ENCODE measurements at regions not wholly inside any gene's neighbourhood (a gene's known extent, or its start where the extent isn't known, plus 50 kb on each side); places are given as distances from the start of the nearest gene placed in this dataset.
"Not testable (repeated sequence)": the region's sequence is repeated elsewhere in the genome, so short reads cannot be mapped to it uniquely, and the experiment has no call there.

- Histone ChIP-seq H3K36me3 (ENCODE audit: control insufficient read depth, insufficient read depth, low read length) (no peaks in the 10 kb centered on the region), H3K9me3 (ENCODE audit: control insufficient read depth in 2 of 2, low read length in 2 of 2) (no peaks in the 10 kb centered on the region), H3K27me3 (ENCODE audit: control insufficient read depth, insufficient read depth, low read length) (peaks cover 4% of the 10 kb centered on the region), H3K4me1 (ENCODE audit: control insufficient read depth, insufficient read depth, low read length, poor library complexity, severe bottlenecking) (no peaks in the 10 kb centered on the region), H3K27ac (ENCODE audit: insufficient read depth, low read length, poor library complexity, severe bottlenecking) (no peak overlapping the region), H3K4me3 (ENCODE audit: low read depth, low read length) (no peak overlapping the region)
- DNase-seq, result no peak
- H3K4me1 Mint-ChIP-seq, result no peaks in the 10 kb centered on the region
- no peak overlapping the region for H3K4me3 Mint-ChIP-seq
- no peaks in the 10 kb centered on the region for H3K36me3 Mint-ChIP-seq
- no peak for ATAC-seq (ENCODE audit: low read depth in 2 of 2)
- H3K27me3 Mint-ChIP-seq, result no peaks in the 10 kb centered on the region
- H3K9me3 Mint-ChIP-seq, result peaks cover 0 to 2% (median 0%) of the 10 kb centered on the region in 7 donors
- no peak overlapping the region for H3K27ac Mint-ChIP-seq
Measured at GRCh38 chr17:27951872-27952271, 58.7 kb upstream of the LYRM9 start.

DNA sequence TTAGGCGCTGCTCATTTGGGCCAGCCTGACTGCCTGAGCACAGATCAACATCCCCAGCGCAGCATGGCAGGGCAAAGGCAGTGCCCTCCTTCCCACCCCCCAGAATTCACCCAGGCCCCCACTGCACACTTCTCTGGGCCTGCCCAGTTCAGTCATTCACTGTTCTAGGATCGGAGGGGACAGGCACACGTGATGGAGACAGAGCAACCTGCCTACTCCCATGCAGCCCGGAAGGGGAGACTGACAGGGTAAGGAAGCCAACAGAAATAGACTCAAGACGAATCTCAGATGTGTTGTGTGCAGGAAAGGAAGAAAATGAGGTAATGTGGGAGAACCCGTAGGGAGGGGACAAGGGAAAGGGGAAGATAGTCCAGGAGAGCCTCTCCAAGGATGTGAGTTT, 59.2 kb upstream of the LYRM9 start:
- no peak overlapping the region for H3K27ac ChIP-seq (ENCODE audit: insufficient read depth, low read length, poor library complexity, severe bottlenecking)
- Mint-ChIP-seq H3K36me3 (no peaks in the 10 kb centered on the region), H3K27me3 (no peaks in the 10 kb centered on the region), H3K9me3 (peaks cover 0 to 2% (median 0%) of the 10 kb centered on the region in 7 donors), H3K4me1 (no peaks in the 10 kb centered on the region), H3K27ac (no peak overlapping the region), H3K4me3 (no peak overlapping the region)
- no peaks in the 10 kb centered on the region for H3K36me3 ChIP-seq (ENCODE audit: control insufficient read depth, insufficient read depth, low read length)
- no peak overlapping the region for H3K4me3 ChIP-seq (ENCODE audit: low read depth, low read length)
- ATAC-seq (ENCODE audit: low read depth in 2 of 2) (no peak), DNase-seq (no peak)
- peaks cover 4% of the 10 kb centered on the region for H3K27me3 ChIP-seq (ENCODE audit: control insufficient read depth, insufficient read depth, low read length)
- H3K4me1 ChIP-seq (ENCODE audit: control insufficient read depth, insufficient read depth, low read length, poor library complexity, severe bottlenecking), result no peaks in the 10 kb centered on the region
- H3K9me3 ChIP-seq (ENCODE audit: control insufficient read depth in 2 of 2, low read length in 2 of 2), result no peaks in the 10 kb centered on the region

- H3K36me3 ChIP-seq (ENCODE audit: control insufficient read depth, insufficient read depth, low read length), result no peaks in the 10 kb centered on the region
- H3K9me3 ChIP-seq (ENCODE audit: control insufficient read depth in 2 of 2, low read length in 2 of 2), result no peaks in the 10 kb centered on the region
- Mint-ChIP-seq H3K9me3 (no peaks in the 10 kb centered on the region), H3K36me3 (no peaks in the 10 kb centered on the region), H3K27ac (no peak overlapping the region), H3K4me3 (no peak overlapping the region), H3K4me1 (no peaks in the 10 kb centered on the region), H3K27me3 (no peaks in the 10 kb centered on the region)
- no peak overlapping the region for H3K27ac ChIP-seq (ENCODE audit: insufficient read depth, low read length, poor library complexity, severe bottlenecking)
- ATAC-seq (ENCODE audit: low read depth in 2 of 2), result no peak
- peaks cover 4% of the 10 kb centered on the region for H3K27me3 ChIP-seq (ENCODE audit: control insufficient read depth, insufficient read depth, low read length)
- no peaks in the 10 kb centered on the region for H3K4me1 ChIP-seq (ENCODE audit: control insufficient read depth, insufficient read depth, low read length, poor library complexity, severe bottlenecking)
- H3K4me3 ChIP-seq (ENCODE audit: low read depth, low read length), result no peak overlapping the region
- no peak for DNase-seq
Measured at GRCh38 chr17:27954548-27955495, 61.7 kb upstream of the LYRM9 start.

DNA sequence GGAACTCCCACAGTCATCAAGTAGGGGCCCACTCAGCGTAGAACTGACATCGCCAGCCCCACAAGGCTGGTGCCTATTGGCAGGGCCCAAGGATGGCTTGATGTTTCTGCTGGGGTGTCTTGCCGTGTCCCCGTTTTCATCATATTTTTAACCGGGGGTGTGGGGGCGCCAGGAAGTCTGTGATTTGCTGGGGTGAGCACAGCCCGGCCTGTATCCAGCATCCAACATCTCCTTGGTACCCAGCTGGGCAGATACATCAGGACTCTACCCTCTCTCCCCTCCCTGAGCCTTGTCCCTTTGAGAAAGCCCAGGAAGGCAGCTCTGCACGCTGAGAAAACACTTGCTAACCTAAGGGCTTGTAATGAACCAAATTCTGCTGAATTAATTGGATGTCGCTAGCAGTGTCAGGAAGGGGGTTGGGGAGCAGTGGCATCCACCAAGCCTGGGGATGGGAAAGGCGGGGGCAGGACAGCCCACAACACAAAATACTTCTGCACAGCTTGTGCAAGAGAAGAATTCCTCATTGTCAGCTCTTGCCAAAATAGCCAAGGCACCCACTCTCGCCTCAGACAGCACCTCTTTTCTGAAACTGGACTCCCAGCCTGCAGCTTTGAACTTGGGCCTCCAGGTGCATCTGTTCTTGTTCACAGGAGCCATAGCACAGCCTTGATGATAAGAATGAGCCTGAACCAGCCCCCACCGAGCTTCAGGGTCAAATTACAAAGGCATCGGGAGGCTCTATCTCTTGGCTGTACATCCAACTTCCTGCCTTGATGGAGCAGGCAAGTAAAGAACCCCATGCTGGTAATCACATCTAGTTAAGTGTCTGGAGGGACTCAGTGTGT, 63.7 kb upstream of the LYRM9 start:
- ATAC-seq (ENCODE audit: low read depth in 2 of 2) (no peak), DNase-seq (no peak)
- Mint-ChIP-seq H3K9me3 (no peaks in the 10 kb centered on the region), H3K4me1 (no peaks in the 10 kb centered on the region), H3K27me3 (peaks cover 8% of the 10 kb centered on the region), H3K4me3 (no peak overlapping the region), H3K36me3 (no peaks in the 10 kb centered on the region), H3K27ac (no peak overlapping the region)
- no peaks in the 10 kb centered on the region for H3K4me1 ChIP-seq (ENCODE audit: control insufficient read depth, insufficient read depth, low read length, poor library complexity, severe bottlenecking)
- H3K9me3 ChIP-seq (ENCODE audit: control insufficient read depth in 2 of 2, low read length in 2 of 2), result no peaks in the 10 kb centered on the region
- no peak overlapping the region for H3K4me3 ChIP-seq (ENCODE audit: low read depth, low read length)
- H3K27ac ChIP-seq (ENCODE audit: insufficient read depth, low read length, poor library complexity, severe bottlenecking), result no peak overlapping the region
- no peaks in the 10 kb centered on the region for H3K36me3 ChIP-seq (ENCODE audit: control insufficient read depth, insufficient read depth, low read length)
- peaks cover 1% of the 10 kb centered on the region for H3K27me3 ChIP-seq (ENCODE audit: control insufficient read depth, insufficient read depth, low read length)

DNA sequence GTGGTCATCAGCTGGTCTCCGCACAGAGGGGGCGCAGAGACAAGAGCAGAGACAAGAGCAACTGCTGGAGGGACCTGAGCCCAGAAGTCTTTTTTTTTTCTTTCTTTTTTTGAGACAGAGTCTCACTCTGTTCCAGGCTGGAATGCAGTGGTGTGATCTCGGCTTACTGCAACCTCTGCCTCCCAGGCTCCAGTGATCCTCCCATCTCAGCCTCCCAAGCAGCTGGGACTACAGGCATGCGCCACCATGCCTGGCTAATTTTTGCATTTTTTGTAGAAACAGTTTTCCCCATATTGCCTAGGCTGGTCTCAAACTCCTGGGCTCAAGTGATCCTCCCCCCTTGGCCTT, 64.3 kb upstream of the LYRM9 start:
- H3K27me3 Mint-ChIP-seq; H3K4me1 ChIP-seq (ENCODE audit: control insufficient read depth, insufficient read depth, low read length, poor library complexity, severe bottlenecking); H3K9me3 Mint-ChIP-seq; H3K9me3 ChIP-seq (ENCODE audit: control insufficient read depth in 2 of 2, low read length in 2 of 2); ATAC-seq (ENCODE audit: low read depth in 2 of 2); H3K36me3 ChIP-seq (ENCODE audit: control insufficient read depth, insufficient read depth, low read length); H3K27me3 ChIP-seq (ENCODE audit: control insufficient read depth, insufficient read depth, low read length); H3K4me3 ChIP-seq (ENCODE audit: low read depth, low read length); H3K4me1 Mint-ChIP-seq; H3K4me3 Mint-ChIP-seq; H3K27ac ChIP-seq (ENCODE audit: insufficient read depth, low read length, poor library complexity, severe bottlenecking); H3K27ac Mint-ChIP-seq; H3K36me3 Mint-ChIP-seq; DNase-seq: not testable (repeated sequence)

GRCh38 chr17:27958708-27959381, 65.7 kb upstream of the LYRM9 start:
- no peaks in the 10 kb centered on the region for H3K27me3 ChIP-seq (ENCODE audit: control insufficient read depth, insufficient read depth, low read length)
- DNase-seq, result no peak
- Mint-ChIP-seq H3K27ac (no peak overlapping the region), H3K27me3 (peaks cover 8% of the 10 kb centered on the region), H3K4me1 (no peaks in the 10 kb centered on the region), H3K36me3 (no peaks in the 10 kb centered on the region), H3K4me3 (no peak overlapping the region), H3K9me3 (no peaks in the 10 kb centered on the region)
- no peaks in the 10 kb centered on the region for H3K36me3 ChIP-seq (ENCODE audit: control insufficient read depth, insufficient read depth, low read length)
- no peak for ATAC-seq (ENCODE audit: low read depth in 2 of 2)
- no peak overlapping the region for H3K4me3 ChIP-seq (ENCODE audit: low read depth, low read length)
- no peaks in the 10 kb centered on the region for H3K9me3 ChIP-seq (ENCODE audit: control insufficient read depth in 2 of 2, low read length in 2 of 2)
- H3K27ac ChIP-seq (ENCODE audit: insufficient read depth, low read length, poor library complexity, severe bottlenecking), result no peak overlapping the region
- no peaks in the 10 kb centered on the region for H3K4me1 ChIP-seq (ENCODE audit: control insufficient read depth, insufficient read depth, low read length, poor library complexity, severe bottlenecking)

DNA sequence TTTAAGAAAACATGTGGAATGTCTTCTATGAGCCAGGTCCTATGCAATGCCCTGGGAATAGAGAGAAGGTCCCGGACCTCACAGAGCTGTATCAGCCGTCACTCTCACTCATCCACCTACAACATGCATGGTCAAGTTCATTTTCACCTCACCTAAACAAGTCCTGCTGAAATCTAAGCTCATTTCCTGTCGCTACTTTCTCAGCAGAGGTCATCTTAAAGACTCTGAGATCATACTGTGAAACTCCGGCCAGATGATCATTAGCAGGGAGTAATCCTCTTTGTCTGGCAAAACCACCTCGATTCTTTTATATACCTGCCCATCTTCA, 66.2 kb upstream of the LYRM9 start:
- no peaks in the 10 kb centered on the region for H3K36me3 Mint-ChIP-seq
- no peak for ATAC-seq (ENCODE audit: low read depth in 2 of 2)
- Histone ChIP-seq H3K4me3 (ENCODE audit: low read depth, low read length) (no peak overlapping the region), H3K4me1 (ENCODE audit: control insufficient read depth, insufficient read depth, low read length, poor library complexity, severe bottlenecking) (no peaks in the 10 kb centered on the region), H3K27me3 (ENCODE audit: control insufficient read depth, insufficient read depth, low read length) (no peaks in the 10 kb centered on the region), H3K36me3 (ENCODE audit: control insufficient read depth, insufficient read depth, low read length) (no peaks in the 10 kb centered on the region), H3K27ac (ENCODE audit: insufficient read depth, low read length, poor library complexity, severe bottlenecking) (no peak overlapping the region), H3K9me3 (ENCODE audit: control insufficient read depth in 2 of 2, low read length in 2 of 2) (no peaks in the 10 kb centered on the region)
- H3K9me3 Mint-ChIP-seq, result no peaks in the 10 kb centered on the region
- H3K4me3 Mint-ChIP-seq, result no peak overlapping the region
- DNase-seq, result no peak
- H3K27ac Mint-ChIP-seq, result no peak overlapping the region
- H3K4me1 Mint-ChIP-seq, result no peaks in the 10 kb centered on the region
- peaks cover 10% of the 10 kb centered on the region for H3K27me3 Mint-ChIP-seq

Data from CD4-positive, CD25-positive, alpha-beta regulatory T cell (primary cell).